ENCODE measurements at regions not wholly inside any gene's neighbourhood (a gene's known extent, or its start where the extent isn't known, plus 50 kb on each side); places are given as distances from the start of the nearest gene placed in this dataset.
A peak's percentile ranks its signal among the peaks of the same experiment; 100 is the strongest.

GRCh38 chr13:87120476-87120875 lies 550.7 kb upstream of the SLITRK5 start:
- Mint-ChIP-seq H3K27ac (no peak overlapping the region), H3K4me3 (no peak overlapping the region), H3K36me3 (ENCODE audit: low read depth) (no peaks in the 10 kb centered on the region), H3K4me1 (ENCODE audit: low read depth) (no peaks in the 10 kb centered on the region), H3K27me3 (ENCODE audit: insufficient read depth) (no peaks in the 10 kb centered on the region), H3K9me3 (peaks cover 20% of the 10 kb centered on the region)
- no peak for DNase-seq
- no peak for TF ChIP-seq CTCF (IDR thresholded peaks at IDR 0.05)

GRCh38 chr13:87122551-87122950 lies 548.6 kb upstream of the SLITRK5 start:
- TF ChIP-seq CTCF (IDR thresholded peaks at IDR 0.05) = no peak
- Mint-ChIP-seq H3K36me3 (ENCODE audit: low read depth) (no peaks in the 10 kb centered on the region), H3K27ac (no peak overlapping the region), H3K9me3 (peaks cover 13% of the 10 kb centered on the region), H3K4me1 (ENCODE audit: low read depth) (no peaks in the 10 kb centered on the region), H3K4me3 (no peak overlapping the region), H3K27me3 (ENCODE audit: insufficient read depth) (no peaks in the 10 kb centered on the region)
- no peak for DNase-seq

GRCh38 chr13:87123987-87124784 lies 547.0 kb upstream of the SLITRK5 start:
- H3K9me3 Mint-ChIP-seq = peaks cover 13% of the 10 kb centered on the region
- H3K4me3 Mint-ChIP-seq = no peak overlapping the region
- H3K36me3 Mint-ChIP-seq (ENCODE audit: low read depth) = no peaks in the 10 kb centered on the region
- H3K27ac Mint-ChIP-seq = no peak overlapping the region
- H3K4me1 Mint-ChIP-seq (ENCODE audit: low read depth) = no peaks in the 10 kb centered on the region
- no peaks in the 10 kb centered on the region for H3K27me3 Mint-ChIP-seq (ENCODE audit: insufficient read depth)
- no peak for TF ChIP-seq CTCF (IDR thresholded peaks at IDR 0.05)
- DNase-seq = peak; percentile 4

GRCh38 chr13:87124785-87125074 lies 546.4 kb upstream of the SLITRK5 start:
- Mint-ChIP-seq H3K4me3 (no peak overlapping the region), H3K27me3 (ENCODE audit: insufficient read depth) (no peaks in the 10 kb centered on the region), H3K9me3 (peaks cover 18% of the 10 kb centered on the region), H3K4me1 (ENCODE audit: low read depth) (no peaks in the 10 kb centered on the region), H3K27ac (no peak overlapping the region), H3K36me3 (ENCODE audit: low read depth) (no peaks in the 10 kb centered on the region)
- TF ChIP-seq CTCF (IDR thresholded peaks at IDR 0.05) = no peak
- no peak for DNase-seq

- Mint-ChIP-seq H3K4me3 (no peak overlapping the region), H3K36me3 (ENCODE audit: low read depth) (no peaks in the 10 kb centered on the region), H3K4me1 (ENCODE audit: low read depth) (no peaks in the 10 kb centered on the region), H3K9me3 (peaks cover 16% of the 10 kb centered on the region), H3K27ac (no peak overlapping the region), H3K27me3 (ENCODE audit: insufficient read depth) (no peaks in the 10 kb centered on the region)
- no peak for TF ChIP-seq CTCF (IDR thresholded peaks at IDR 0.05)
- DNase-seq = no peak
Observed at GRCh38 chr13:87128036-87128435, 543.1 kb upstream of the SLITRK5 start.
